Common myeloid progenitor, CD34-positive (primary cell): ENCODE measurements at regions not wholly inside any gene's neighbourhood (a gene's known extent, or its start where the extent isn't known, plus 50 kb on each side); places are given as distances from the start of the nearest gene placed in this dataset.
A peak's percentile ranks its signal among the peaks of the same experiment; 100 is the strongest.

Experiments
- CTCF ChIA-PET: fragments of 350-600 bp; sonication (Branson Sonifier 250); formaldehyde crosslinking; loops from one replicate; lab custom pipeline; 2021; ENCODE audit warnings: antibody characterized with exemption; lab: Charles Lee
- POLR2A ChIA-PET: fragments of 350-600 bp; sonication (Branson Sonifier 250); formaldehyde crosslinking; loops from one replicate; lab custom pipeline; 2021; ENCODE audit warnings: antibody characterized with exemption; lab: Charles Lee
- DNase-seq, 3 donors: peaks; one replicate each; pipeline versions ENCODE4 v3.0.0 to v3.0.0-alpha.2; 2013
- H3K27ac ChIP-seq, 2 experiments: 1 replicate in 1 of 2; 2 replicates in 1 of 2; pipeline ENCODE4 v1.7.0; 2013; ENCODE audit warnings: inconsistent platforms in 2 of 2, low read length in 2 of 2, mild to moderate bottlenecking in 2 of 2, low read depth in 1 of 2, moderate library complexity in 1 of 2; ENCODE audit not compliant: severe bottlenecking in 2 of 2, insufficient read depth in 1 of 2, poor library complexity in 1 of 2
- H3K27me3 ChIP-seq, 5 experiments: replicated peaks in 2 of 5; 1 replicate in 3 of 5; 2 replicates in 2 of 5; pipeline versions ENCODE4 v1.6.1 to v1.7.0; 2013; ENCODE audit warnings: low read length in 4 of 5, mild to moderate bottlenecking in 2 of 5, moderate library complexity in 2 of 5, inconsistent platforms in 1 of 5; ENCODE audit not compliant: insufficient read depth in 5 of 5, control insufficient read depth in 4 of 5
- H3K36me3 ChIP-seq, 4 experiments: 1 replicate in 2 of 4; 2 replicates in 2 of 4; pipeline versions ENCODE4 v1.6.1 to v1.7.0; 2013; ENCODE audit warnings: low read length in 3 of 4, control low read depth in 1 of 4, mild to moderate bottlenecking in 1 of 4; ENCODE audit not compliant: control insufficient read depth in 4 of 4, insufficient read depth in 4 of 4
- H3K4me1 ChIP-seq, 4 experiments: 1 replicate in 3 of 4; 2 replicates in 1 of 4; pipeline versions ENCODE4 v1.6.1 to v1.7.1; 2013; ENCODE audit warnings: low read length in 3 of 4, mild to moderate bottlenecking in 3 of 4, control low read depth in 1 of 4, inconsistent platforms in 1 of 4, moderate library complexity in 1 of 4; ENCODE audit not compliant: control insufficient read depth in 4 of 4, insufficient read depth in 4 of 4; ENCODE audit errors: control extremely low read depth in 1 of 4
- H3K4me3 ChIP-seq, 7 experiments: 1 replicate in 4 of 7; 2 replicates in 3 of 7; pipeline versions ENCODE4 v1.5.1 to v1.7.0; 2013; ENCODE audit warnings: mild to moderate bottlenecking in 7 of 7, low read length in 6 of 7, moderate library complexity in 6 of 7, inconsistent platforms in 2 of 7, low read depth in 2 of 7, control low read depth in 1 of 7; ENCODE audit not compliant: insufficient read depth in 4 of 7, control insufficient read depth in 1 of 7; ENCODE audit errors: extremely low read depth in 1 of 7
- H3K9me3 ChIP-seq, 5 experiments: 1 replicate in 4 of 5; 2 replicates in 1 of 5; pipeline versions ENCODE4 v1.6.1 to v1.7.1; 2013; ENCODE audit warnings: low read length in 4 of 5, mild to moderate bottlenecking in 2 of 5, inconsistent platforms in 1 of 5, low read depth in 1 of 5, moderate library complexity in 1 of 5; ENCODE audit not compliant: control insufficient read depth in 4 of 5, insufficient read depth in 2 of 5; ENCODE audit errors: control extremely low read depth in 1 of 5
- WGBS: methylation state at CpG from one replicate; pipeline ENCODE4 v1.1.5; 2013; ENCODE audit not compliant: insufficient coverage; 5-methylcytosine and 5-hydroxymethylcytosine counted together

DNA sequence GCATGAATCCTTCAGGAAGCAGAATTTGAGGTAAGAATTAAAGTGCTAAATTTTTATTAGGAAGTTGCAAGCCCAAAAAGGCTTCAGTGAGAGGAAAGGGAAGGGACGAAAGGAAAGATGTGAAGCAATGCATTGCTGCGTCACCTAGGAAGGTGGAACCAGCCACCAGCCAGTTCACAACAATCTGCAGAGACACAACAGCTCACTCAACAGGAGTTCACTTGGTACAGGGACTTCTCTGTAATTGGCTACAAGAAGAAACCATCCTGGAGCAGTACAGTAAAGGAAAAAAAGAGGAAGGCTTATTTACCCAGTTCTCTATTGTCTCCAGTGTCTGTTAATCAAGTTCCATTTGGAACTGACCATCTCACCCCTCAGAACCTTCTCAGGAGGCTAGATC is 157.6 kb downstream of the HNRNPD start:
- WGBS = 90% methylated on average over 2 of the region's 2 CpGs
- Histone ChIP-seq H3K27ac (no peak overlapping the region), H3K4me3 (no peak overlapping the region), H3K27me3 (no peaks in the 10 kb centered on the region), H3K4me1 (peaks cover 0 to 2% (median 0%) of the 10 kb centered on the region in 4 experiments), H3K9me3 (peaks cover 0 to 1% (median 0%) of the 10 kb centered on the region in 5 experiments), H3K36me3 (no peaks in the 10 kb centered on the region)
- CTCF ChIA-PET = no interaction called here
- DNase-seq = no peak
- POLR2A ChIA-PET = no interaction called here

DNA sequence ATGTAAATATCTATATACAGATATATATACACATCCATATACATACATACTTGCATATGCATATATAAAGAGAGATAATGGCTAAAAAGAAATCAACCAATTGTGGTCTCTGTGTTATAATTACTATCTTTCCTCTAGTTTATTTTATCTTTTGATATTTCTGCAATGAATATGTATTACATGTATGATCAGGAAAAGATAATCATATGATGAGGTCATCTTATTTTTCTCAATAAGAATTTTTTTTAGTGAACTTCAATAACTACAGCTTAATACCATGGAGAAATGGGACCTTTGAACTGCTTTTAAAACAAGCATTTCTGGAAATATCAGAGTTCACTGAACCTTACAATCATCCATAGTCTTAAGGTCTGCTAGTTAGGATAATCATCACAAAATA is 158.0 kb downstream of the HNRNPD start:
- Histone ChIP-seq H3K4me3 (no peak overlapping the region), H3K27me3 (no peaks in the 10 kb centered on the region), H3K4me1 (peaks cover 0 to 2% (median 0%) of the 10 kb centered on the region in 4 experiments), H3K36me3 (no peaks in the 10 kb centered on the region), H3K27ac (no peak overlapping the region), H3K9me3 (no peaks in the 10 kb centered on the region)
- ChIA-PET POLR2A (no interaction called here), CTCF (no interaction called here)
- DNase-seq = no peak

DNA sequence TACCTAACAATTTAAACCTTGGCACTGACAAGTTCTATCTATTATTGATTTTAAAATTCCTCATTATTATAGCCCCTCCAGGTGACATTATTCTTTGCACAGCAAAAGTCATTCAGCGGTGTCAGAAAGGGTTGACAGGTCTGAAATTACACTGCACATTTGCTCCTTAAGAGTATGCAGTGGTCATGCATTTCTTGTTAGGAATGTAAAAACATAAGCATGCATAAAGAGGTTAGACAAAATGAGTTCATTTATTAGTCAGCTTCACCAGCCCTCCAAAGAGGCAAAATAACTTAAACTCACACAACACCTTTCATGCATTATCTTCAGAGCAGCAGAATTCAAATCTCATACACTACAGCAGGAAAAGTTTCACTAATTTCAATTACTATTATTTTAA is 158.8 kb downstream of the HNRNPD start:
- no CpG with 5 or more reads among the region's 1 CpG for WGBS
- no peaks in the 10 kb centered on the region for H3K27me3 ChIP-seq
- no peaks in the 10 kb centered on the region for H3K9me3 ChIP-seq
- ChIA-PET CTCF (no interaction called here), POLR2A (no interaction called here)
- H3K4me3 ChIP-seq = no peak overlapping the region
- no peak for DNase-seq
- H3K36me3 ChIP-seq = no peaks in the 10 kb centered on the region
- peaks cover 0 to 2% (median 0%) of the 10 kb centered on the region in 4 experiments for H3K4me1 ChIP-seq
- H3K27ac ChIP-seq = no peak overlapping the region

DNA sequence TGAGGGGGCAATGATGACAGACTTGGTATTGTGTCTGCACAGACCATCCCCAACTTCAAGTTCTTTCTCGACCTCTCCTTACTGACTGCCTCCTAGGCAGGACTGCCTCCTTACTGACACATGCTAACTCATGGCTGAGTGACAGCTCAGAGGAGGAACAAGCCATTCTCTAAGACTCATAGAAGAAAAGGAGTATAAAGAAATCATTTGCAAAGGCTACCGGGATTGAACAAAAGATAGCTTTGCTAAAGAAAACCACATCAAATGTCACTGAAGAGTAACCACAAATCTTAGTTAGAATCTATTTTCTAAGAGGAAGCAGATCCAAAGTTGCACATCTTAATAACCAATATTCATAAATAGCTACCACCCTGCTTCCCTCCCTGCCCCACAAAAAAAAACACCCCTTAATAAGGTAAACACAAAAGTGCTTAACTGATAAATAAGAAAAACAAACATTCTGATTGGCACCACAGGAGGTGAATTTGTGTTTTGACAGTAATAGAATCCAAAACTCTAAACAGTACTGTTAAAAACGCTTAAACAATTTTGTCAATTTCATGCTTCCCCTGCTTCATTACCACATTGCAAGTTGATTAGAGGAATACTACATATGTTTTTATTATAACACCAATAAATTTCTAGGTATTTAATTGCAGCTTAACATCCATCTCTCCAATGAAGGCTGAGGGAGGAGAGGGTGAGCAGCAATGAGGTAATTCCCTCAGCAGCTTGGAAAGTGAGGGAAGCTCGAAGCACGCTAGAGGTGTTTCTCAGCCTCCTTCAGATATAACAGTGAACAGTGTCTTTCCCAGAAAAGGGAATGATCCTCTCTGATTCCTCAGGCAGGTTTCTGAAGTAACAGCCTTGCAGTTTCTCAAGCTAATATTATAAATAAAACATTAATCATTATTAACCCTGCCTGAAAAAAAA is 160.0 kb downstream of the HNRNPD start:
- Histone ChIP-seq H3K27ac (no peak overlapping the region), H3K9me3 (no peaks in the 10 kb centered on the region), H3K4me1 (peaks cover 0 to 2% (median 0%) of the 10 kb centered on the region in 4 experiments), H3K4me3 (no peak overlapping the region), H3K27me3 (no peaks in the 10 kb centered on the region), H3K36me3 (no peaks in the 10 kb centered on the region)
- ChIA-PET POLR2A (no interaction called here), CTCF (interaction anchor here (1.1 kb wide), 1 partner anchor 53 kb away, joined by 3 read pairs; no protein-coding TSS in a partner anchor)
- 0% methylated on average over 1 of the region's 5 CpGs for WGBS
- DNase-seq = peak in 2 of 3 donors; percentile 11 to 19

DNA sequence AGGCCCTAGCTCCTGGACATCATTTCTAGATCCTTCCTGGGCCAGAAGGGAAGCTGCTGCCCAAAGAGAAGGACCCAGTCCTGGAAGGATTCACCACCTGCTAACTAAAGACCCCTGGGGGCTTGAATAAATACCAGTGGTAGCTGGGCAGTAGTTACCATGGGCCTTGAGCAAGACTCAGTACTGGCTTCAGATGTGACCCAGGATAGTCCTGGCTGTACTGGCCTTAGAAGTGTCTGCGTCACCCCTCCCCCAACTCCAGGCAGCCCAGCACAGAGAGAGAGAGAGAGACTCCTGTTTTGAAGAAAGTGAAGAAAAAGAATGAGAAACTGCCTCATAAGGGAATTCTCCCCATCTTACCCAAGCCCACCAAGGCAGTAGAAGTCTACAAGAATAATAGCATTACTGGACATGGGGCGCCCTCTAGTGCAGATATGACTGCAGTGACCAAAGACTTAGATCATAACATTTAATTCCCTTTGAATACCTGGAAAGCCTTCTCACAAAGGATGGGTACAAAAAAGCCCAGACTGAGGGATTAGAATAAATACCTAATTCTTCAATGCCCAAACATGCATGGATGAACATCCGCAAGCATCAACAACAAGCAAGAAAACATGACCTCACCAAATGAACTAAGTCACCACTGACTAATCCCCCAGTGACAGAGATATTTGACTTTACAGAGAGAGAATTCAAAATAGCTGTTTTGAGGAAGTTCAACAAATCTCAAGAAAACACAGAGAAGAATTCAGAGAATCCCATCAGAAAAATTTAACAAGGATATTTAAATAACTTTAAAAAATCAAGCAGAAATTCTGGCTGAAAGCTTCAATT is 171.8 kb downstream of the HNRNPD start:
- 67% methylated on average over 2 of the region's 3 CpGs for WGBS
- no peak overlapping the region for H3K27ac ChIP-seq
- CTCF ChIA-PET = interaction anchor here (0.8 to 1.8 kb wide), 12 partner anchors 9 to 1131 kb away, joined by 3 to 13 read pairs (median 4); no protein-coding TSS in a partner anchor
- POLR2A ChIA-PET = interaction anchor here (0.6 kb wide), 1 partner anchor 1287 kb away, joined by 4 read pairs; no protein-coding TSS in a partner anchor
- H3K36me3 ChIP-seq = no peaks in the 10 kb centered on the region
- DNase-seq = peak; percentile 56 to 78 (median 76)
- H3K27me3 ChIP-seq = no peaks in the 10 kb centered on the region
- H3K4me1 ChIP-seq = no peaks in the 10 kb centered on the region
- H3K4me3 ChIP-seq = no peak overlapping the region
- peaks cover 0 to 7% (median 0%) of the 10 kb centered on the region in 5 experiments for H3K9me3 ChIP-seq

DNA sequence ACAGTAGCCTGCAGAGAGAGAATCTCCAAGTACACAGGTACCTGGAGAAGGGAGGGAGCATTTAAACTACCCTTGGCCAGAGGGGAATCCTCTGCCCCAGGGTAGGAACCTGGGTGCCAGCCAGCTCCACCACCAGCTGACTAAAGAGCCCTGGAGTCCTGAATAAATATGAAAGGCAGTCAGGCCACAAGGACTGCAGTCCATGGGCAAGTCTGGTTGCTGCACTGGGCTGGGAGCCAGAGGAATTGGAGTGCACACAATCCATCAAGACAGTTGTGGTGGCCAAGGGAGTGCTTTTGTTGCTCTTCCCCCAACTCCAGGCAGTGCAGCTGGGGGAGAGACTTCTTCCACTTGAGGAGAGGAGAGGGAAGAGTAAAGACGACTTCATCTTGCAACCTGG is 172.5 kb downstream of the HNRNPD start:
- H3K4me1 ChIP-seq = no peaks in the 10 kb centered on the region
- ChIA-PET POLR2A (interaction anchor here (0.6 kb wide), 1 partner anchor 1288 kb away, joined by 4 read pairs; no protein-coding TSS in a partner anchor), CTCF (interaction anchor here (1.0 to 1.8 kb wide), 11 partner anchors 9 to 1130 kb away, joined by 3 to 13 read pairs (median 4); no protein-coding TSS in a partner anchor)
- no peaks in the 10 kb centered on the region for H3K36me3 ChIP-seq
- no peak overlapping the region for H3K27ac ChIP-seq
- DNase-seq = no peak
- H3K9me3 ChIP-seq = peaks cover 0 to 5% (median 0%) of the 10 kb centered on the region in 5 experiments
- H3K4me3 ChIP-seq = no peak overlapping the region
- H3K27me3 ChIP-seq = no peaks in the 10 kb centered on the region
- WGBS = no CpG with 5 or more reads among the region's 1 CpG
